Smooth muscle cell (in vitro differentiated cells): ENCODE measurements at regions not wholly inside any gene's neighbourhood (a gene's known extent, or its start where the extent isn't known, plus 50 kb on each side); places are given as distances from the start of the nearest gene placed in this dataset.
"Not testable (repeated sequence)": the region's sequence is repeated elsewhere in the genome, so short reads cannot be mapped to it uniquely, and the experiment has no call there.

Experiments used
- DNase-seq: peaks from one replicate; lab custom pipeline; 2025; ENCODE audit not compliant: unreplicated experiment; lab: John Stamatoyannopoulos, UW
- H2AFZ ChIP-seq: fragments of 200-600 bp; sonication (generic); 2 replicates; pipeline ENCODE4 v1.6.0; 2016; ENCODE audit warnings: antibody characterized with exemption, low read depth, mild to moderate bottlenecking
- H3F3A ChIP-seq: fragments of 200-600 bp; sonication (generic); 2 replicates; pipeline ENCODE4 v1.6.0; 2017; ENCODE audit warnings: antibody characterized with exemption, low read depth
- H3K27ac ChIP-seq: fragments of 200-600 bp; sonication (generic); 2 replicates; pipeline ENCODE4 v1.5.1; 2016; ENCODE audit warnings: low read depth, mild to moderate bottlenecking
- H3K27me3 ChIP-seq: fragments of 200-600 bp; sonication (generic); 2 replicates; pipeline ENCODE4 v1.6.1; 2016; ENCODE audit warnings: low read depth, mild to moderate bottlenecking
- H3K36me3 ChIP-seq: fragments of 200-600 bp; sonication (generic); 2 replicates; pipeline ENCODE4 v1.5.1; 2016; ENCODE audit warnings: low read depth
- H3K4me1 ChIP-seq: fragments of 200-600 bp; sonication (generic); 2 replicates; pipeline ENCODE4 v1.5.1; 2016; ENCODE audit warnings: low read depth
- H3K4me2 ChIP-seq: fragments of 200-600 bp; sonication (generic); 2 replicates; pipeline ENCODE4 v1.6.0; 2016; ENCODE audit warnings: mild to moderate bottlenecking
- H3K4me3 ChIP-seq: fragments of 200-600 bp; sonication (generic); 2 replicates; pipeline ENCODE4 v1.5.1; 2016; ENCODE audit warnings: mild to moderate bottlenecking
- H3K79me2 ChIP-seq: fragments of 200-600 bp; sonication (generic); 2 replicates; pipeline ENCODE4 v1.6.0; 2016; ENCODE audit warnings: low read depth, mild to moderate bottlenecking
- H3K9ac ChIP-seq: fragments of 200-600 bp; sonication (generic); 2 replicates; pipeline ENCODE4 v1.6.0; 2016; ENCODE audit warnings: low read depth
- H3K9me3 ChIP-seq: fragments of 200-600 bp; sonication (generic); replicated peaks from 2 replicates; pipeline ENCODE4 v1.5.1; 2016; ENCODE audit warnings: low read depth
- H4K20me1 ChIP-seq: fragments of 200-600 bp; sonication (generic); 2 replicates; pipeline ENCODE4 v1.6.0; 2016; ENCODE audit warnings: low read depth
- CTCF ChIP-seq: fragments of 200-600 bp; sonication (generic); IDR thresholded peaks from 2 replicates; pipeline ENCODE4 v1.5.1; 2017; ENCODE audit warnings: borderline replicate concordance, mild to moderate bottlenecking, antibody characterized with exemption; ENCODE audit not compliant: insufficient read depth, poor library complexity, severe bottlenecking
- WGBS: methylation state at CpG from one replicate; pipeline ENCODE4 v1.1.7; 2016; ENCODE audit warnings: low lambda C conversion rate; 5-methylcytosine and 5-hydroxymethylcytosine counted together

- H3K9me3 ChIP-seq, result no peaks in the 10 kb centered on the region
- no peaks in the 10 kb centered on the region for H4K20me1 ChIP-seq
- WGBS, result 73% methylated on average over 2 of the region's 2 CpGs
- no peak for DNase-seq
- H3K9ac ChIP-seq, result no peak overlapping the region
- no peaks in the 10 kb centered on the region for H3K79me2 ChIP-seq
- no peak for TF ChIP-seq CTCF
- H3K27ac ChIP-seq, result no peak overlapping the region
- no peaks in the 10 kb centered on the region for H3K27me3 ChIP-seq
- H3K4me1 ChIP-seq, result no peaks in the 10 kb centered on the region
- H3K4me3 ChIP-seq, result no peak overlapping the region
- H2AFZ ChIP-seq, result no peak overlapping the region
- no peaks in the 10 kb centered on the region for H3F3A ChIP-seq
- no peak overlapping the region for H3K4me2 ChIP-seq
- no peaks in the 10 kb centered on the region for H3K36me3 ChIP-seq
Measured at GRCh38 chr6:9745966-9746365, 668.9 kb downstream of the TFAP2A start.

- Histone ChIP-seq H3F3A (no peaks in the 10 kb centered on the region), H3K36me3 (no peaks in the 10 kb centered on the region), H3K27me3 (no peaks in the 10 kb centered on the region), H3K27ac (no peak overlapping the region), H3K4me1 (no peaks in the 10 kb centered on the region), H3K79me2 (no peaks in the 10 kb centered on the region), H3K4me3 (no peak overlapping the region), H2AFZ (no peak overlapping the region), H3K4me2 (no peak overlapping the region), H3K9ac (no peak overlapping the region), H3K9me3 (no peaks in the 10 kb centered on the region), H4K20me1 (no peaks in the 10 kb centered on the region)
- no peak for TF ChIP-seq CTCF
- 62% methylated on average over 3 of the region's 3 CpGs for WGBS
- DNase-seq, result no peak
Measured at GRCh38 chr6:9745476-9745875, 669.4 kb downstream of the TFAP2A start.

GRCh38 chr6:9744119-9744518 lies 670.8 kb downstream of the TFAP2A start:
- H3K27me3 ChIP-seq, result no peaks in the 10 kb centered on the region
- TF ChIP-seq CTCF, result no peak
- H3K79me2 ChIP-seq, result no peaks in the 10 kb centered on the region
- no peaks in the 10 kb centered on the region for H3K36me3 ChIP-seq
- no peaks in the 10 kb centered on the region for H4K20me1 ChIP-seq
- H3K27ac ChIP-seq, result no peak overlapping the region
- DNase-seq, result no peak
- H3F3A ChIP-seq, result no peaks in the 10 kb centered on the region
- no peaks in the 10 kb centered on the region for H3K4me1 ChIP-seq
- H3K9ac ChIP-seq, result no peak overlapping the region
- no peak overlapping the region for H3K4me3 ChIP-seq
- no peak overlapping the region for H3K4me2 ChIP-seq
- no peaks in the 10 kb centered on the region for H3K9me3 ChIP-seq
- H2AFZ ChIP-seq, result no peak overlapping the region
- 76% methylated on average over 3 of the region's 3 CpGs for WGBS

- no peaks in the 10 kb centered on the region for H3K79me2 ChIP-seq
- no peaks in the 10 kb centered on the region for H3K36me3 ChIP-seq
- H3K27me3 ChIP-seq, result no peaks in the 10 kb centered on the region
- H3F3A ChIP-seq, result no peaks in the 10 kb centered on the region
- H2AFZ ChIP-seq, result no peak overlapping the region
- H3K9ac ChIP-seq, result no peak overlapping the region
- no peaks in the 10 kb centered on the region for H3K9me3 ChIP-seq
- no peak overlapping the region for H3K4me3 ChIP-seq
- H3K4me1 ChIP-seq, result no peaks in the 10 kb centered on the region
- no peak for TF ChIP-seq CTCF
- 94% methylated on average over 1 of the region's 1 CpG for WGBS
- no peak overlapping the region for H3K4me2 ChIP-seq
- no peaks in the 10 kb centered on the region for H4K20me1 ChIP-seq
- H3K27ac ChIP-seq, result no peak overlapping the region
- DNase-seq, result no peak
Measured at GRCh38 chr6:9732056-9732455, 682.8 kb downstream of the TFAP2A start.

GRCh38 chr6:9725776-9726175 lies 689.1 kb downstream of the TFAP2A start:
- not testable (repeated sequence) for H3K27me3 ChIP-seq, H3K36me3 ChIP-seq, H3K4me2 ChIP-seq, H3K4me1 ChIP-seq, DNase-seq, H3K4me3 ChIP-seq, H3K9me3 ChIP-seq, H2AFZ ChIP-seq, H3K79me2 ChIP-seq, H3F3A ChIP-seq, H4K20me1 ChIP-seq, H3K9ac ChIP-seq, H3K27ac ChIP-seq
- WGBS, result 90% methylated on average over 3 of the region's 3 CpGs
